Activated T-cell treated with anti-CD3 and anti-CD28 coated beads for 24 hours (primary cell): ENCODE measurements at regions not wholly inside any gene's neighbourhood (a gene's known extent, or its start where the extent isn't known, plus 50 kb on each side); places are given as distances from the start of the nearest gene placed in this dataset.

Experiments used
- DNase-seq: peaks from one replicate; pipeline ENCODE4 v3.0.0-alpha.2; 2020; ENCODE audit warnings: low read depth

GRCh38 chr12:98437806-98438595, 77.4 kb upstream of the TMPO start:
- no peak for DNase-seq

DNA sequence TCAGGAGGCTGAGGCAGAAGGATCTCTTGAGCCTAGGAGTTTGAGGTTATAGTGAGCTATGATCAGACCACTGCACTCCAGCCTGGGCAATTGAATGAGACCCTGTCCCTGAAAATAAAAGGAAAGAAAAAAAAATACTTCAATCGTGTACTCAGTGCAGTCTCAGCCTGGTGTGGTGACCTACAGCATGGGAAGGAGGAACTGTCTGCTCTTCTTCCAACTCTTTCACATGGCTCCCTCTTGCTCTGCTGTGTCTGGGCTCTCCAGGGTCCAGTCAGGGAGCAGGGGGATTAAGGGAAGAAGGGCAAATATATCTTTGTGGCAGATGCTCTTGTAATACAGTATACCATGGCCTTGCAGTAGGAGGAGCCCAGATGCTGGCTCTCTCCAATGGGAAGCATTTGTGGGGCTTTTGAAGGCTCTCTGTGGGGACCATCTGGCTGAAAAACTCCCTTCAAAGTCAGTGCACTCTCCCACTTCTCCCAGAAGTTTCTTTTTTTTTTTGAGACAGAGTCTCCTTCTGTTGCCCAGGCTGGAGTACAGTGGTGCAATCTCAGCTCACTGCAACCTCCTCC, 76.6 kb upstream of the TMPO start:
- DNase-seq = no peak

DNA sequence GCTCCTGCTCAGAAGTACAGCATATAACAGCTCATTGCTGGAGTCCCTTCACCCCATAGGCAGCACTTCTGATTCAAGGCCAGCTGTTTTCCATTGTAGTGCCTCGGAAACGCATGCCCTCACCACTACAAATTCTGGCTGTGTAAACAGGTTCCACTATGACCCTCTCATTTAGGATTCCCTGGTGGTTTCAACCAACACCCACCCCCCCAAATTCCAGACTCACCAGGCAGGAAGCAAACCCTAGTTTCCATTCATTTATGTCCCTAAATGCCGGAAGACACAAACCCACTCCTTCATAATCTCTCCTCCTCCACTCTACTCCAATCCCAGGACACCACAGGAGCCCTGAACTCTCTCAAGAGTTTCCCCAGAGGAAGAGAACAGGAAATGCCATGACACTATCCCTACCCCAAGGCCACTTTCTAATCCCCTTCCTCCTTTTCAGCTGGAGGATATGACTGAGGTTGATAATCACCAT, 75.9 kb upstream of the TMPO start:
- DNase-seq = no peak

- no peak for DNase-seq
These were observed 75.3 kb upstream of the TMPO start for GRCh38 chr12:98439981-98440581.

GRCh38 chr12:98446060-98446459, 69.3 kb upstream of the TMPO start:
- no peak for DNase-seq

DNA sequence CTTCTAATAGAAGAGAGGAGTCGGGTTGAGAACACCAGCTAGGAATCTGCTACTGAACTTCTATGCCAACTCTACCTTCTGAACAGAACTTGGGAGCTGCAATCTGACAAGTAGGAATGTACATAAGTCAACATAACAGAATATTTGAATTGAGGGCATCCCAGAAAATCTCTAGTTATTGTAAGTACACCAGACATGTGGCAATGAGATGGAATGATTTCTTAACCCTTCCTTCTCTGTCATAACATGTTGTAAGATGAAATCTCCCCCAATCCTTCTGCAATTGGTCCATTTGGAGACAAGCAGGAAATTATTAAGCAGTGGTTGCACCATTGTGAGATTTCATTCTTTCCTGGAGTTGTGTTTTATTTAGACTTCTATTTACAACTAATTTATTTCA, 68.7 kb upstream of the TMPO start:
- DNase-seq = no peak

GRCh38 chr12:98449584-98449983, 65.8 kb upstream of the TMPO start:
- DNase-seq = no peak

DNA sequence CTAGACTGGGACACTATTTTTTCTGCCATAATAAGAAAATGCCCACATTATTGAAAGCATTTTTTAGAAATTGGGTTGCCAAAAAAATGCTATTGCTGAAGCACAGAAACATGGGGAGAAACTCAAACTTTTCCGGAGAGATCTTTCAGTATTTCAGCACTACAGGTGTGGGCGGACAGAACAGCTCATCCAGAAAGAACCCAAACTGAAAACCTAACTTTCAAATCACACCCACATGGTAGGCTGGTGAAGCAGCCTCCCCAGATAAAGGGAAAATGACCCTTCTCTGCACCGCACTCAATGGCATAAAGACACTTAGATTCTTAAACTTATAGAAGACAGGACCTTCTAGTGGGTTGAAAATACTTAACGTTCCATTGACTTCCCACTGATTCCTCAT, 62.3 kb upstream of the TMPO start:
- DNase-seq = no peak

- no peak for DNase-seq
These were observed 61.9 kb upstream of the TMPO start for GRCh38 chr12:98453492-98453891.

- no peak for DNase-seq
These were observed 59.3 kb upstream of the TMPO start for GRCh38 chr12:98456041-98456440.

- DNase-seq = no peak
These were observed 58.5 kb upstream of the TMPO start for GRCh38 chr12:98456576-98457573.

- DNase-seq = no peak
These were observed 51.2 kb upstream of the TMPO start for GRCh38 chr12:98464190-98464589.

DNA sequence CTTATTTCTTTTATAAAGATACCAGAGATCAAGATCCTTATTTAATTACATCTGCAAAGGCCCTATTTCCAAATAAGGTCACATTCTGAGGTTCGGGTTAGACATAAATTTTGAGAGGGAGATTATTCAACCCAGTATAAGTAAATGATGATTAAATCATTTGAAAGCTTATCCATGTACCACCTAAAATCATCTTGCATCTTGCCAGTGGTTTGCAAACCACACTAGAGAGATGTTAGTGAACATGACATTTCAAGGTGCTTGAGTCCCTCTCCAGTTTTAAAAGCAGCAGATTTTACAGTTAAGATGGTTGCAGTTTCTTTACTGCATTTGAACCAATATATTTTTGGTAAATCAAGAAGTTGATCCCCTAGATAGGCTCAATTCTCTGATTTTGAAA, 49.9 kb upstream of the TMPO start:
- DNase-seq = no peak
